ENCODE measurements at regions not wholly inside any gene's neighbourhood (a gene's known extent, or its start where the extent isn't known, plus 50 kb on each side); places are given as distances from the start of the nearest gene placed in this dataset.

- Histone ChIP-seq H3K27me3 (ENCODE audit: control insufficient read depth, insufficient read depth, low read length) (no peaks in the 10 kb centered on the region), H3K4me3 (ENCODE audit: low read length) (no peak overlapping the region), H3K9me3 (ENCODE audit: control insufficient read depth, low read depth, low read length) (no peaks in the 10 kb centered on the region), H3K27ac (ENCODE audit: low read length) (no peak overlapping the region), H3K36me3 (ENCODE audit: control insufficient read depth, insufficient read depth, low read length) (no peaks in the 10 kb centered on the region), H3K4me1 (ENCODE audit: control insufficient read depth, insufficient read depth, low read length) (no peaks in the 10 kb centered on the region)
- no peak for DNase-seq
- no CpG with 5 or more reads among the region's 6 CpGs for WGBS (ENCODE audit: insufficient coverage, low lambda C conversion rate)
Measured at GRCh38 chr21:23968008-23968407, 1639.3 kb downstream of the MRPL39 start.

- WGBS (ENCODE audit: insufficient coverage, low lambda C conversion rate) = no CpG with 5 or more reads among the region's 2 CpGs
- Histone ChIP-seq H3K27ac (ENCODE audit: low read length) (no peak overlapping the region), H3K4me1 (ENCODE audit: control insufficient read depth, insufficient read depth, low read length) (no peaks in the 10 kb centered on the region), H3K9me3 (ENCODE audit: control insufficient read depth, low read depth, low read length) (no peaks in the 10 kb centered on the region), H3K36me3 (ENCODE audit: control insufficient read depth, insufficient read depth, low read length) (no peaks in the 10 kb centered on the region), H3K27me3 (ENCODE audit: control insufficient read depth, insufficient read depth, low read length) (no peaks in the 10 kb centered on the region), H3K4me3 (ENCODE audit: low read length) (no peak overlapping the region)
- no peak for DNase-seq
Measured at GRCh38 chr21:23963454-23963853, 1643.8 kb downstream of the MRPL39 start.

GRCh38 chr21:23960769-23961168, 1646.5 kb downstream of the MRPL39 start:
- 100% methylated on average over 1 of the region's 2 CpGs for WGBS (ENCODE audit: insufficient coverage, low lambda C conversion rate)
- H3K27ac ChIP-seq (ENCODE audit: low read length) = no peak overlapping the region
- no peak for DNase-seq
- no peaks in the 10 kb centered on the region for H3K27me3 ChIP-seq (ENCODE audit: control insufficient read depth, insufficient read depth, low read length)
- H3K36me3 ChIP-seq (ENCODE audit: control insufficient read depth, insufficient read depth, low read length) = no peaks in the 10 kb centered on the region
- H3K9me3 ChIP-seq (ENCODE audit: control insufficient read depth, low read depth, low read length) = no peaks in the 10 kb centered on the region
- no peaks in the 10 kb centered on the region for H3K4me1 ChIP-seq (ENCODE audit: control insufficient read depth, insufficient read depth, low read length)
- no peak overlapping the region for H3K4me3 ChIP-seq (ENCODE audit: low read length)

- Histone ChIP-seq H3K27ac (ENCODE audit: low read length) (no peak overlapping the region), H3K4me1 (ENCODE audit: control insufficient read depth, insufficient read depth, low read length) (no peaks in the 10 kb centered on the region), H3K27me3 (ENCODE audit: control insufficient read depth, insufficient read depth, low read length) (no peaks in the 10 kb centered on the region), H3K9me3 (ENCODE audit: control insufficient read depth, low read depth, low read length) (no peaks in the 10 kb centered on the region), H3K36me3 (ENCODE audit: control insufficient read depth, insufficient read depth, low read length) (no peaks in the 10 kb centered on the region), H3K4me3 (ENCODE audit: low read length) (no peak overlapping the region)
- no peak for DNase-seq
- WGBS (ENCODE audit: insufficient coverage, low lambda C conversion rate) = 85% methylated on average over 5 of the region's 5 CpGs
Measured at GRCh38 chr21:23955135-23955843, 1652.0 kb downstream of the MRPL39 start.

- Histone ChIP-seq H3K4me1 (ENCODE audit: control insufficient read depth, insufficient read depth, low read length) (no peaks in the 10 kb centered on the region), H3K36me3 (ENCODE audit: control insufficient read depth, insufficient read depth, low read length) (no peaks in the 10 kb centered on the region), H3K27me3 (ENCODE audit: control insufficient read depth, insufficient read depth, low read length) (no peaks in the 10 kb centered on the region), H3K4me3 (ENCODE audit: low read length) (no peak overlapping the region), H3K27ac (ENCODE audit: low read length) (no peak overlapping the region), H3K9me3 (ENCODE audit: control insufficient read depth, low read depth, low read length) (no peaks in the 10 kb centered on the region)
- DNase-seq = no peak
Measured at GRCh38 chr21:23952269-23952668, 1655.0 kb downstream of the MRPL39 start.

- H3K27ac ChIP-seq (ENCODE audit: low read length) = no peak overlapping the region
- H3K27me3 ChIP-seq (ENCODE audit: control insufficient read depth, insufficient read depth, low read length) = no peaks in the 10 kb centered on the region
- no peak for DNase-seq
- no peaks in the 10 kb centered on the region for H3K36me3 ChIP-seq (ENCODE audit: control insufficient read depth, insufficient read depth, low read length)
- no peaks in the 10 kb centered on the region for H3K4me1 ChIP-seq (ENCODE audit: control insufficient read depth, insufficient read depth, low read length)
- no peaks in the 10 kb centered on the region for H3K9me3 ChIP-seq (ENCODE audit: control insufficient read depth, low read depth, low read length)
- no peak overlapping the region for H3K4me3 ChIP-seq (ENCODE audit: low read length)
Measured at GRCh38 chr21:23951251-23951650, 1656.0 kb downstream of the MRPL39 start.

GRCh38 chr21:23950344-23950743, 1656.9 kb downstream of the MRPL39 start:
- Histone ChIP-seq H3K4me1 (ENCODE audit: control insufficient read depth, insufficient read depth, low read length) (no peaks in the 10 kb centered on the region), H3K9me3 (ENCODE audit: control insufficient read depth, low read depth, low read length) (no peaks in the 10 kb centered on the region), H3K27ac (ENCODE audit: low read length) (no peak overlapping the region), H3K36me3 (ENCODE audit: control insufficient read depth, insufficient read depth, low read length) (no peaks in the 10 kb centered on the region), H3K4me3 (ENCODE audit: low read length) (no peak overlapping the region), H3K27me3 (ENCODE audit: control insufficient read depth, insufficient read depth, low read length) (no peaks in the 10 kb centered on the region)
- no peak for DNase-seq
- no CpG with 5 or more reads among the region's 2 CpGs for WGBS (ENCODE audit: insufficient coverage, low lambda C conversion rate)

- Histone ChIP-seq H3K4me1 (ENCODE audit: control insufficient read depth, insufficient read depth, low read length) (no peaks in the 10 kb centered on the region), H3K9me3 (ENCODE audit: control insufficient read depth, low read depth, low read length) (no peaks in the 10 kb centered on the region)
- WGBS (ENCODE audit: insufficient coverage, low lambda C conversion rate) = 83% methylated on average over 2 of the region's 2 CpGs
Measured at GRCh38 chr21:23949493-23949892, 1657.8 kb downstream of the MRPL39 start.

GRCh38 chr21:23939369-23940065, 1667.8 kb downstream of the MRPL39 start:
- Histone ChIP-seq H3K27ac (ENCODE audit: low read length) (no peak overlapping the region), H3K4me1 (ENCODE audit: control insufficient read depth, insufficient read depth, low read length) (no peaks in the 10 kb centered on the region), H3K27me3 (ENCODE audit: control insufficient read depth, insufficient read depth, low read length) (no peaks in the 10 kb centered on the region), H3K4me3 (ENCODE audit: low read length) (no peak overlapping the region), H3K9me3 (ENCODE audit: control insufficient read depth, low read depth, low read length) (no peaks in the 10 kb centered on the region), H3K36me3 (ENCODE audit: control insufficient read depth, insufficient read depth, low read length) (no peaks in the 10 kb centered on the region)
- no peak for DNase-seq
- 100% methylated on average over 1 of the region's 3 CpGs for WGBS (ENCODE audit: insufficient coverage, low lambda C conversion rate)

More at GRCh38 chr21:23949493-23949892, 1657.8 kb downstream of the MRPL39 start:
- H3K27me3 ChIP-seq (ENCODE audit: control insufficient read depth, insufficient read depth, low read length) = no peaks in the 10 kb centered on the region
- no peak for DNase-seq
- no peak overlapping the region for H3K4me3 ChIP-seq (ENCODE audit: low read length)
- H3K36me3 ChIP-seq (ENCODE audit: control insufficient read depth, insufficient read depth, low read length) = no peaks in the 10 kb centered on the region
- no peak overlapping the region for H3K27ac ChIP-seq (ENCODE audit: low read length)

GRCh38 chr21:23936991-23937390, 1670.3 kb downstream of the MRPL39 start:
- Histone ChIP-seq H3K4me1 (ENCODE audit: control insufficient read depth, insufficient read depth, low read length) (no peaks in the 10 kb centered on the region), H3K27ac (ENCODE audit: low read length) (no peak overlapping the region), H3K4me3 (ENCODE audit: low read length) (no peak overlapping the region), H3K27me3 (ENCODE audit: control insufficient read depth, insufficient read depth, low read length) (no peaks in the 10 kb centered on the region), H3K36me3 (ENCODE audit: control insufficient read depth, insufficient read depth, low read length) (no peaks in the 10 kb centered on the region), H3K9me3 (ENCODE audit: control insufficient read depth, low read depth, low read length) (no peaks in the 10 kb centered on the region)
- DNase-seq = no peak
- 95% methylated on average over 2 of the region's 2 CpGs for WGBS (ENCODE audit: insufficient coverage, low lambda C conversion rate)

- Histone ChIP-seq H3K9me3 (ENCODE audit: control insufficient read depth, low read depth, low read length) (no peaks in the 10 kb centered on the region), H3K27ac (ENCODE audit: low read length) (no peak overlapping the region), H3K4me1 (ENCODE audit: control insufficient read depth, insufficient read depth, low read length) (no peaks in the 10 kb centered on the region), H3K27me3 (ENCODE audit: control insufficient read depth, insufficient read depth, low read length) (no peaks in the 10 kb centered on the region), H3K36me3 (ENCODE audit: control insufficient read depth, insufficient read depth, low read length) (no peaks in the 10 kb centered on the region), H3K4me3 (ENCODE audit: low read length) (no peak overlapping the region)
- no peak for DNase-seq
- WGBS (ENCODE audit: insufficient coverage, low lambda C conversion rate) = 40% methylated on average over 1 of the region's 2 CpGs
Measured at GRCh38 chr21:23936224-23936623, 1671.1 kb downstream of the MRPL39 start.

Measured in large intestine (tissue), 3 donors.